Sigmoid colon (tissue), 6 donors: ENCODE measurements at regions not wholly inside any gene's neighbourhood (a gene's known extent, or its start where the extent isn't known, plus 50 kb on each side); places are given as distances from the start of the nearest gene placed in this dataset.

Source experiments
- DNase-seq: peaks from one replicate; pipeline ENCODE4 v3.0.0-alpha.2; 2019
- H3K27ac ChIP-seq, 4 donors: fragments of 200-600 bp; sonication (generic); one replicate each; pipeline ENCODE4 v1.5.1; 2016 to 2019; ENCODE audit warnings: mild to moderate bottlenecking in 1 of 4
- H3K27me3 ChIP-seq, 3 donors: fragments of 200-600 bp; sonication (generic); one replicate each; pipeline ENCODE4 v1.5.1; 2019; ENCODE audit warnings: mild to moderate bottlenecking in 1 of 3
- H3K36me3 ChIP-seq, 4 donors: fragments of 200-600 bp; sonication (generic); one replicate each; pipeline ENCODE4 v1.5.1; 2016 to 2019
- H3K4me1 ChIP-seq, 4 donors: fragments of 200-600 bp; sonication (generic); one replicate each; pipeline ENCODE4 v1.5.1; 2017 to 2019
- H3K4me3 ChIP-seq, 4 donors: fragments of 200-600 bp; sonication (generic); one replicate each; pipeline ENCODE4 v1.5.1; 2017 to 2019; ENCODE audit warnings: mild to moderate bottlenecking in 2 of 4, moderate library complexity in 1 of 4
- H3K9me3 ChIP-seq, 4 donors: fragments of 200-600 bp in 3 of 4; sonication (generic) in 3 of 4; one replicate each; pipeline versions ENCODE4 v1.5.1 to v1.6.1; 2013 to 2019
- CTCF ChIP-seq, 4 experiments: fragments of 450-650 bp in 3 of 4; fragments of 200-600 bp in 1 of 4; IDR thresholded peaks; one replicate each; pipeline ENCODE4 v1.5.1; 2016 to 2019; ENCODE audit warnings: antibody characterized with exemption in 4 of 4, mild to moderate bottlenecking in 3 of 4, moderate library complexity in 2 of 4
- EP300 ChIP-seq, 4 donors: sonication (generic); formaldehyde crosslinking; IDR thresholded peaks; one replicate each; pipeline ENCODE4 v1.6.1; 2017; ENCODE audit warnings: antibody characterized with exemption in 4 of 4
- POLR2A ChIP-seq, 2 donors: fragments of 450-650 bp; IDR thresholded peaks; one replicate each; pipeline ENCODE4 v1.6.1; 2016; ENCODE audit warnings: antibody characterized with exemption in 2 of 2, mild to moderate bottlenecking in 2 of 2, moderate library complexity in 2 of 2
- POLR2AphosphoS5 ChIP-seq, 4 donors: sonication (generic); formaldehyde crosslinking; IDR thresholded peaks; one replicate each; pipeline ENCODE4 v1.6.1; 2017; ENCODE audit warnings: antibody characterized with exemption in 4 of 4
- WGBS, 2 donors: extraction: QIAGEN DNeasy Blood & Tissue Kit; methylation state at CpG; one replicate each; pipeline ENCODE4 v1.1.7; 2013; 5-methylcytosine and 5-hydroxymethylcytosine counted together
- intact Hi-C: fragments of 100-400 bp; cut with DNase I; formaldehyde crosslinking; loops from one replicate; pipeline ENCODE4 v1.15.1; 2023
- donor health status: healthy with polysubstance abuse.
- donor health status: healthy.

DNA sequence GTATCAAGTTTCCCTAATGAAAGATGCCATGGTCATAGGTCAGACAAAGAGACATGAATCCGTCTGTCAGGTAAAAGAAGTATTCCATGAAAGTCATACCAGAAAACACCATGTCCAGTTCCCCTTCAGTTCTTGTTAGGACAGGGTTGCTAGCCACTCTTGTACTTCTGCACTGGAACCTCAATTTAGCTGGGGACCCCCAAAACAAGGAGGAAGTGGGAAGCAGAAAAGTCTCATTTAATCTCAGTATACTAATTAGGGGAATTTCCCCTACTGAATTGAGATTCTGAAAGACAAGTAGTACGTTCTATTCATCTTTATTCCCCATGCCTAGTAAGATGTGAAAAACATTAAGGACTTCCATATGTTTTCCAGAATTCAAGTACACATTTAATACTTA is 1289.9 kb upstream of the B3GALT2 start:
- Histone ChIP-seq H3K36me3 (no peaks in the 10 kb centered on the region), H3K4me3 (no peak overlapping the region), H3K4me1 (peaks cover 0 to 29% (median 6%) of the 10 kb centered on the region in 4 donors), H3K9me3 (no peaks in the 10 kb centered on the region), H3K27ac (no peak overlapping the region), H3K27me3 (no peaks in the 10 kb centered on the region)
- TF ChIP-seq CTCF (IDR thresholded peaks at IDR 0.05) (no peak), POLR2AphosphoS5 (IDR thresholded peaks at IDR 0.05) (no peak)
- intact Hi-C loops = no loop called here
- no peak for DNase-seq
- 77% methylated on average over 2 of the region's 2 CpGs for WGBS, 2 donors

DNA sequence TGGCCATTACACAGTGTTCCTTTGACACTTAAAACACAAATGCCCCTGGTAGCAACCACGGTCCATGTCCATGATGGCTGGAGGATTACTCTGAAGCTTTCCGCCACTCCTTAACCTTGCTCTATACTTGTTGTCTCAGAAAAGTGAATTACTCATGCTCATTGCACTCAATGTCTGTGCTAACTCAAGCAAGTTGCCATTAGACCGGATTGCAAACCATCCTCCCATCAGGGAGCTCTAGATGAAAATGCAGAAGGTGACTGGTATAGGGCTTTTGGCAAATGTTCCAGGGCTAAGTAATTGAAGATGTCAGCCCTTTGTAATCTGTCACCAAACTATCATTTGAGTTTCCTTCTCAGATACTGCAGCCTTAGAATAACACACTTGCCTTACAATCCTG is 1288.3 kb upstream of the B3GALT2 start:
- Histone ChIP-seq H3K36me3 (no peaks in the 10 kb centered on the region), H3K4me1 (peaks cover 0 to 29% (median 6%) of the 10 kb centered on the region in 4 donors), H3K27me3 (no peaks in the 10 kb centered on the region), H3K9me3 (no peaks in the 10 kb centered on the region), H3K4me3 (no peak overlapping the region), H3K27ac (no peak overlapping the region)
- WGBS, 2 donors = 87 to 89% methylated on average over 3 of the region's 3 CpGs
- intact Hi-C loops = no loop called here
- DNase-seq = no peak
- TF ChIP-seq POLR2AphosphoS5 (IDR thresholded peaks at IDR 0.05) (no peak), EP300 (IDR thresholded peaks at IDR 0.05) (no peak)

GRCh38 chr1:194473766-194474165 is 1287.4 kb upstream of the B3GALT2 start:
- no peaks in the 10 kb centered on the region for H3K27me3 ChIP-seq
- no peaks in the 10 kb centered on the region for H3K36me3 ChIP-seq
- 88 to 94% methylated on average over 2 of the region's 2 CpGs for WGBS, 2 donors
- TF ChIP-seq EP300 (IDR thresholded peaks at IDR 0.05) = no peak
- TF ChIP-seq CTCF (IDR thresholded peaks at IDR 0.05) = no peak
- no peak for TF ChIP-seq POLR2AphosphoS5 (IDR thresholded peaks at IDR 0.05)
- TF ChIP-seq POLR2A (IDR thresholded peaks at IDR 0.05) = no peak
- intact Hi-C loops = no loop called here
- no peak for DNase-seq
- H3K4me3 ChIP-seq = no peak overlapping the region
- H3K4me1 ChIP-seq = peaks cover 0 to 29% (median 6%) of the 10 kb centered on the region in 4 donors
- H3K27ac ChIP-seq = no peak overlapping the region
- no peaks in the 10 kb centered on the region for H3K9me3 ChIP-seq

GRCh38 chr1:194469282-194469681 is 1282.9 kb upstream of the B3GALT2 start:
- WGBS, 2 donors = 27 to 75% methylated on average over 1 of the region's 1 CpG
- intact Hi-C loops = no loop called here

DNA sequence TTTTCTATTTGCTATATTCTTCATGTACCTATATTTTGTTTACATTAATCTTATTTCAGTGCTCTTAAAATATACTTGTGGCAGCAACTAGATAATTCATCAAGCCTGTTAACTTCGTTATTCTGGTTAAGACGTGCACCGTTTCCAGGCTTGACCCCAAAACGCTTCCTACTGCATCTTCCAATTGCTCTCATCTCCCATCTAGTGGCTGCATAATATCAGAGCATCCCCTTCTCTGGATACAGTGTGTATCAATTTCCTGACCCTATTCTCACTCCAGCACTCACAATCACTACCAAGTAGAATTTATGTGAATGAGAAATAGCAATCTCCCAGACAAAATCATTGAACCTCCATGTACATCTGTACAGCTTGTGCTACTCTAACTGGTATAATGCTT is 1280.3 kb upstream of the B3GALT2 start:
- Histone ChIP-seq H3K27ac (no peak overlapping the region), H3K36me3 (no peaks in the 10 kb centered on the region), H3K4me3 (no peak overlapping the region), H3K9me3 (no peaks in the 10 kb centered on the region), H3K4me1 (no peaks in the 10 kb centered on the region), H3K27me3 (no peaks in the 10 kb centered on the region)
- intact Hi-C loops = no loop called here
- TF ChIP-seq POLR2AphosphoS5 (IDR thresholded peaks at IDR 0.05) (no peak), CTCF (IDR thresholded peaks at IDR 0.05) (peak in 1 of 4 experiments; percentile 8), POLR2A (IDR thresholded peaks at IDR 0.05) (no peak), EP300 (IDR thresholded peaks at IDR 0.05) (no peak)
- DNase-seq = no peak
- 34 to 63% methylated on average over 4 of the region's 4 CpGs for WGBS, 2 donors

More at GRCh38 chr1:194469282-194469681, 1282.9 kb upstream of the B3GALT2 start:
- no peak overlapping the region for H3K27ac ChIP-seq
- TF ChIP-seq EP300 (IDR thresholded peaks at IDR 0.05) (no peak), POLR2A (IDR thresholded peaks at IDR 0.05) (no peak)
- H3K9me3 ChIP-seq = no peaks in the 10 kb centered on the region
- no peak overlapping the region for H3K4me3 ChIP-seq
- no peaks in the 10 kb centered on the region for H3K27me3 ChIP-seq
- H3K4me1 ChIP-seq = no peaks in the 10 kb centered on the region
- DNase-seq = no peak
- H3K36me3 ChIP-seq = no peaks in the 10 kb centered on the region

DNA sequence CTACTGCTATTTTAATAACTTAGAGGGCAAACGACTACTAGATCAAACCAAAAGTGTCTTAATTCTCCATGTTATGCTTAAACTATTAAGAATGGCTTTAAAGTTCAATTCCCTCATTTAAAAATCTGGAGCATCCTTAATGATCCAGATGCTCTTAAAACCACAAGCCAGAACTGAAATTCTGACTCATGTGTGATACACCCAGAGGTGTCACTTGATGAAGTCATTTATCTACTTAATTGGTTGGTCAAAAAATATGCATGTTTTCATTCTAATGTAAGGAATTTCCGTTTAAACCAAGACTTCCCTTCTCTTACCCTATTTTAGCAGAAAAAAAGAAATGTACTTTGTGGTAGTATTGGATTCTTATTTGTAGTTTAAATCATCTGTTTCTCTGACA is 1261.2 kb upstream of the B3GALT2 start:
- H3K36me3 ChIP-seq = no peaks in the 10 kb centered on the region
- intact Hi-C loops = no loop called here
- no peak overlapping the region for H3K4me3 ChIP-seq
- WGBS, 2 donors = 58 to 74% methylated on average over 2 of the region's 2 CpGs
- H3K9me3 ChIP-seq = no peaks in the 10 kb centered on the region
- H3K4me1 ChIP-seq = no peaks in the 10 kb centered on the region
- no peak for DNase-seq
- TF ChIP-seq EP300 (IDR thresholded peaks at IDR 0.05) = no peak
- TF ChIP-seq POLR2A (IDR thresholded peaks at IDR 0.05) = no peak
- no peak for TF ChIP-seq POLR2AphosphoS5 (IDR thresholded peaks at IDR 0.05)
- no peak for TF ChIP-seq CTCF (IDR thresholded peaks at IDR 0.05)
- H3K27me3 ChIP-seq = no peaks in the 10 kb centered on the region
- no peak overlapping the region for H3K27ac ChIP-seq
